HepG2 (cell line): ENCODE measurements at regions not wholly inside any gene's neighbourhood (a gene's known extent, or its start where the extent isn't known, plus 50 kb on each side); places are given as distances from the start of the nearest gene placed in this dataset.

Experiments used
- ATAC-seq: fragments of 200-7000 bp; cut with Tn5 transposase; 3 replicates; pipeline ENCODE4 v1.9.1; 2020; ENCODE audit warnings: mild to moderate bottlenecking, moderate library complexity
- BruUV-seq: library from RNA; stranded (reverse); fragments of 400-500 nt; replicated peaks from 2 replicates; lab custom pipeline; 2021; lab: Mats Ljungman, UMichigan
- CTCF ChIA-PET: fragments of 300-600 bp; formaldehyde crosslinking; extraction: SDS; loops from one replicate; lab custom pipeline; 2021; ENCODE audit warnings: low total read pairs, inconsistent platforms, low intra/inter-chr PET ratio; lab: Yijun Ruan, JAX
- POLR2A ChIA-PET: fragments of 350-600 bp; sonication (Branson Sonifier 250); formaldehyde crosslinking; loops from one replicate; lab custom pipeline; 2020; ENCODE audit warnings: antibody characterized with exemption, inconsistent platforms; lab: Yijun Ruan, JAX
- DNase-seq: peaks from one replicate; pipeline ENCODE4 v3.0.0-alpha.2; 2015; ENCODE audit warnings: low spot score
- FAIRE-seq: peaks from 3 replicates; lab custom pipeline; 2011; peaks lifted over from hg19 to GRCh38; lab: Jason Lieb, UNC
- H2AFZ ChIP-seq: one replicate; pipeline ENCODE4 v1.6.1; 2011; ENCODE audit warnings: low read length, inconsistent platforms
- H3K27ac ChIP-seq: fragments of 300-600 bp; 3 replicates; pipeline ENCODE4 v1.8.0; 2011; ENCODE audit warnings: mixed run types, mild to moderate bottlenecking, mixed read lengths, low read length, inconsistent platforms; ENCODE audit not compliant: insufficient read depth; ENCODE audit errors: extremely low read length
- H3K27me3 ChIP-seq, 2 experiments: fragments of 200-600 bp in 1 of 2; 2 replicates in 1 of 2; 3 replicates in 1 of 2; pipeline versions ENCODE4 v1.6.0 to v1.8.0; 2011; ENCODE audit warnings: low read length in 2 of 2, mild to moderate bottlenecking in 2 of 2, moderate library complexity in 2 of 2, inconsistent platforms in 1 of 2; ENCODE audit not compliant: insufficient read depth in 2 of 2, control insufficient read depth in 1 of 2
- H3K36me3 ChIP-seq, 2 experiments: fragments of 200-600 bp in 1 of 2; replicated peaks in 1 of 2; 2 replicates in 1 of 2; 3 replicates in 1 of 2; pipeline versions ENCODE4 v1.5.1 to v1.8.0; 2011; ENCODE audit warnings: low read length in 2 of 2, inconsistent platforms in 1 of 2; ENCODE audit not compliant: insufficient read depth in 2 of 2, control insufficient read depth in 1 of 2
- H3K4me1 ChIP-seq: 2 replicates; pipeline ENCODE4 v1.5.1; 2012; ENCODE audit warnings: low read length, inconsistent platforms; ENCODE audit not compliant: insufficient read depth
- H3K4me2 ChIP-seq: 2 replicates; pipeline ENCODE4 v1.6.0; 2011; ENCODE audit warnings: low read depth, low read length, inconsistent platforms
- H3K4me3 ChIP-seq, 3 experiments: fragments of 200-600 bp in 1 of 3; sonication (generic), shearing (Covaris generic) in 1 of 3; replicated peaks in 1 of 3; 2 replicates each; pipeline ENCODE4 v1.5.1; 2011 to 2016; ENCODE audit warnings: low read length in 3 of 3, inconsistent platforms in 2 of 3, low read depth in 2 of 3, mild to moderate bottlenecking in 2 of 3, control low read depth in 1 of 3, mixed read lengths in 1 of 3; ENCODE audit not compliant: insufficient read depth in 1 of 3
- H3K79me2 ChIP-seq: one replicate; pipeline ENCODE4 v1.6.1; 2011; ENCODE audit warnings: low read length, inconsistent platforms; ENCODE audit not compliant: insufficient read depth
- H3K9ac ChIP-seq: 2 replicates; pipeline ENCODE4 v1.6.0; 2011; ENCODE audit warnings: mild to moderate bottlenecking, low read depth, low read length, inconsistent platforms; ENCODE audit not compliant: insufficient read depth
- H3K9me3 ChIP-seq: 2 replicates; pipeline ENCODE4 v1.5.1; 2012; ENCODE audit warnings: mild to moderate bottlenecking, low read length
- H4K20me1 ChIP-seq: 2 replicates; pipeline ENCODE4 v1.6.0; 2011; ENCODE audit warnings: inconsistent platforms, mild to moderate bottlenecking, low read length, moderate library complexity; ENCODE audit not compliant: insufficient read depth
- ARNTL ChIP-seq: sonication (generic); formaldehyde crosslinking; IDR thresholded peaks from 2 replicates; pipeline ENCODE4 v1.4.0; 2020; ENCODE audit warnings: mild to moderate bottlenecking, missing genetic modification reagents
- BCL6 ChIP-seq: IDR thresholded peaks from 2 replicates; pipeline ENCODE4 v1.6.1; 2016; ENCODE audit warnings: missing genetic modification reagents, missing compliant biosample characterization
- MYC ChIP-seq: sonication (generic); formaldehyde crosslinking; IDR thresholded peaks from 2 replicates; pipeline ENCODE4 v1.9.0; 2021; ENCODE audit warnings: missing genetic modification reagents, borderline replicate concordance
- SNRNP70 ChIP-seq: fragments of 200-400 bp; formaldehyde crosslinking; IDR thresholded peaks from 2 replicates; pipeline ENCODE4 v1.6.1; 2017; ENCODE audit warnings: mild to moderate bottlenecking, low read depth, low read length, moderate library complexity
- SRY ChIP-seq: sonication (generic); formaldehyde crosslinking; IDR thresholded peaks from 2 replicates; pipeline ENCODE4 v1.8.0; 2022; ENCODE audit warnings: mild to moderate bottlenecking, missing genetic modification reagents
- ZBTB3 ChIP-seq: sonication (generic); formaldehyde crosslinking; IDR thresholded peaks from 2 replicates; pipeline ENCODE4 v1.4.0; 2020; ENCODE audit warnings: low read depth, mild to moderate bottlenecking, moderate library complexity, missing genetic modification reagents, borderline replicate concordance
- ZC3H13 ChIP-seq: sonication (generic); formaldehyde crosslinking; IDR thresholded peaks from 2 replicates; pipeline ENCODE4 v1.8.1; 2023; ENCODE audit warnings: mild to moderate bottlenecking, missing genetic modification reagents, moderate library complexity
- ZFP41 ChIP-seq: sonication (generic); formaldehyde crosslinking; IDR thresholded peaks from 2 replicates; pipeline ENCODE4 v1.4.0; 2020; ENCODE audit warnings: mild to moderate bottlenecking, missing genetic modification reagents, borderline replicate concordance
- ZNF256 ChIP-seq: sonication (generic); formaldehyde crosslinking; conservative IDR thresholded peaks from 2 replicates; pipeline ENCODE4 v1.4.0; 2020; ENCODE audit warnings: missing genetic modification reagents
- ZNF761 ChIP-seq: sonication (generic); formaldehyde crosslinking; conservative IDR thresholded peaks from 2 replicates; pipeline ENCODE4 v1.4.0; 2020; ENCODE audit warnings: mild to moderate bottlenecking, missing genetic modification reagents
- WGBS: methylation state at CpG from one replicate; pipeline ENCODE4 v1.1.6; 2017; ENCODE audit warnings: low lambda C conversion rate; 5-methylcytosine and 5-hydroxymethylcytosine counted together
- in situ Hi-C: cut with HindIII; loops from 2 replicates; pipeline ENCODE4 v1.10.0; 2017; ENCODE audit warnings: low pct_unique_long_range_greater_than_20kb; ENCODE audit not compliant: extremely low pct_ligation_motif_present
- intact Hi-C: fragments of 100-400 bp; cut with micrococcal nuclease; formaldehyde crosslinking; loops from one replicate; pipeline ENCODE4 v1.10.0; 2022; ENCODE audit not compliant: unreplicated experiment
- TF ChIP-seq, protein P1 (sequence below): sonication (generic); formaldehyde crosslinking; IDR thresholded peaks from 2 replicates; pipeline ENCODE4 v1.4.0; 2020; ENCODE audit warnings: missing genetic modification reagents, borderline replicate concordance
- TF ChIP-seq, protein P2 (sequence below): sonication (generic); formaldehyde crosslinking; IDR thresholded peaks from 2 replicates; pipeline ENCODE4 v1.8.0; 2022; ENCODE audit warnings: missing genetic modification reagents, mild to moderate bottlenecking, borderline replicate concordance
- TF ChIP-seq, protein P3 (sequence below): sonication (generic); formaldehyde crosslinking; IDR thresholded peaks from 2 replicates; pipeline ENCODE4 v1.8.1; 2022; ENCODE audit warnings: mild to moderate bottlenecking, missing genetic modification reagents
- TF ChIP-seq, protein P4 (sequence below): sonication (generic); formaldehyde crosslinking; IDR thresholded peaks from 2 replicates; pipeline ENCODE4 v1.5.1; 2020; ENCODE audit warnings: missing genetic modification reagents, mild to moderate bottlenecking, borderline replicate concordance
- TF ChIP-seq, protein P5 (sequence below): sonication (generic); formaldehyde crosslinking; IDR thresholded peaks from 2 replicates; pipeline ENCODE4 v1.4.0; 2020; ENCODE audit warnings: missing genetic modification reagents

DNA sequence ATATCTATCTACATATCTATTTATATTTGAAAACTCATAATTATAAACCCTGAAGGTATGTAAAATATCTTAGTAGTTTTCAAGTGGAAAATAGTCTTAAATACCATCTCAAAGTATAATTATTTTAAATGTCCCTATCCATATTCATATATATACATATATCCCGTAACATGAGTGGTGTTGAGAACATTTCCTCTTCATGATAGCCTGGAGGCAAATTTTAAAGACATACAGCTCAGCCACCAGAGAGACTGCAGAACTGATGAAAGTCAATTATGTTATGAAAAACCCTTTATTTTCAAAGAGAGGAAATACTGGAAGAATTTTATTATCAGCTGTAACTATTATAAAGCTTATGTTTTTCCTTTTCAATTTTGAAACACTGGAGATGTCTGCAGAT is 1806.7 kb upstream of the PCDH7 start (continued):
- TF ChIP-seq, protein P1, sequence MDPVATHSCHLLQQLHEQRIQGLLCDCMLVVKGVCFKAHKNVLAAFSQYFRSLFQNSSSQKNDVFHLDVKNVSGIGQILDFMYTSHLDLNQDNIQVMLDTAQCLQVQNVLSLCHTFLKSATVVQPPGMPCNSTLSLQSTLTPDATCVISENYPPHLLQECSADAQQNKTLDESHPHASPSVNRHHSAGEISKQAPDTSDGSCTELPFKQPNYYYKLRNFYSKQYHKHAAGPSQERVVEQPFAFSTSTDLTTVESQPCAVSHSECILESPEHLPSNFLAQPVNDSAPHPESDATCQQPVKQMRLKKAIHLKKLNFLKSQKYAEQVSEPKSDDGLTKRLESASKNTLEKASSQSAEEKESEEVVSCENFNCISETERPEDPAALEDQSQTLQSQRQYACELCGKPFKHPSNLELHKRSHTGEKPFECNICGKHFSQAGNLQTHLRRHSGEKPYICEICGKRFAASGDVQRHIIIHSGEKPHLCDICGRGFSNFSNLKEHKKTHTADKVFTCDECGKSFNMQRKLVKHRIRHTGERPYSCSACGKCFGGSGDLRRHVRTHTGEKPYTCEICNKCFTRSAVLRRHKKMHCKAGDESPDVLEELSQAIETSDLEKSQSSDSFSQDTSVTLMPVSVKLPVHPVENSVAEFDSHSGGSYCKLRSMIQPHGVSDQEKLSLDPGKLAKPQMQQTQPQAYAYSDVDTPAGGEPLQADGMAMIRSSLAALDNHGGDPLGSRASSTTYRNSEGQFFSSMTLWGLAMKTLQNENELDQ = no peak
- TF ChIP-seq ZFP41 (CRISPR knock-in tag) (no peak), ARNTL (no peak)
- TF ChIP-seq, protein P2, sequence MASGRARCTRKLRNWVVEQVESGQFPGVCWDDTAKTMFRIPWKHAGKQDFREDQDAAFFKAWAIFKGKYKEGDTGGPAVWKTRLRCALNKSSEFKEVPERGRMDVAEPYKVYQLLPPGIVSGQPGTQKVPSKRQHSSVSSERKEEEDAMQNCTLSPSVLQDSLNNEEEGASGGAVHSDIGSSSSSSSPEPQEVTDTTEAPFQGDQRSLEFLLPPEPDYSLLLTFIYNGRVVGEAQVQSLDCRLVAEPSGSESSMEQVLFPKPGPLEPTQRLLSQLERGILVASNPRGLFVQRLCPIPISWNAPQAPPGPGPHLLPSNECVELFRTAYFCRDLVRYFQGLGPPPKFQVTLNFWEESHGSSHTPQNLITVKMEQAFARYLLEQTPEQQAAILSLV (CRISPR knock-in tag) = no peak

DNA sequence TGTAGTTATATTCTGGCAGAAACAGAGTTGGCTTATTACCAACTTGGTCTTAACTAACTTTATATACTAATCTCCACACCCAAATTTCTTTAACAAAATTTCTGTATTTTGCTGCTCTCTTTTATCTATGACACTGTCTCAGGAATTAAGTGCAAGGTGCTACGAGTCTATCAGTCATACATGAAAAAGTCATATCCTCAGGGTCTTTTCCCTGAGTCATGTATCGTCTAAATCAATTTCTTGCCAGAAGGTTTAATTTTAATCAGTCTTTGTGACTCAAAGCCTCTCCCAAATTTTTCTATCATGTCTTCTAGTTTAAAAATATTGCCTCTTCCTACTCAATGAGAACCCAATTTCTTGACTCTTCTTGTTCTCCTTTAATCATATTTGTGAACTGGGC is 1803.6 kb upstream of the PCDH7 start:
- ATAC-seq = no peak
- Histone ChIP-seq H3K36me3 (no peaks in the 10 kb centered on the region), H2AFZ (no peak overlapping the region), H3K4me2 (no peak overlapping the region), H3K27ac (no peak overlapping the region), H3K4me3 (no peak overlapping the region), H3K9ac (no peak overlapping the region), H3K9me3 (peaks cover 75% of the 10 kb centered on the region), H3K27me3 (no peaks in the 10 kb centered on the region), H3K79me2 (no peaks in the 10 kb centered on the region), H3K4me1 (no peaks in the 10 kb centered on the region), H4K20me1 (no peaks in the 10 kb centered on the region)
- 2% methylated on average over 2 of the region's 2 CpGs for WGBS
- TF ChIP-seq ZBTB3 (CRISPR knock-in tag) = no peak
- TF ChIP-seq, protein P3, sequence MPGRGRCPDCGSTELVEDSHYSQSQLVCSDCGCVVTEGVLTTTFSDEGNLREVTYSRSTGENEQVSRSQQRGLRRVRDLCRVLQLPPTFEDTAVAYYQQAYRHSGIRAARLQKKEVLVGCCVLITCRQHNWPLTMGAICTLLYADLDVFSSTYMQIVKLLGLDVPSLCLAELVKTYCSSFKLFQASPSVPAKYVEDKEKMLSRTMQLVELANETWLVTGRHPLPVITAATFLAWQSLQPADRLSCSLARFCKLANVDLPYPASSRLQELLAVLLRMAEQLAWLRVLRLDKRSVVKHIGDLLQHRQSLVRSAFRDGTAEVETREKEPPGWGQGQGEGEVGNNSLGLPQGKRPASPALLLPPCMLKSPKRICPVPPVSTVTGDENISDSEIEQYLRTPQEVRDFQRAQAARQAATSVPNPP = no peak
- no peak for TF ChIP-seq ZNF256 (CRISPR knock-in tag)
- TF ChIP-seq BCL6 = no peak
- TF ChIP-seq SNRNP70 = no peak
- TF ChIP-seq SRY (CRISPR knock-in tag) = no peak
- TF ChIP-seq, protein P4, sequence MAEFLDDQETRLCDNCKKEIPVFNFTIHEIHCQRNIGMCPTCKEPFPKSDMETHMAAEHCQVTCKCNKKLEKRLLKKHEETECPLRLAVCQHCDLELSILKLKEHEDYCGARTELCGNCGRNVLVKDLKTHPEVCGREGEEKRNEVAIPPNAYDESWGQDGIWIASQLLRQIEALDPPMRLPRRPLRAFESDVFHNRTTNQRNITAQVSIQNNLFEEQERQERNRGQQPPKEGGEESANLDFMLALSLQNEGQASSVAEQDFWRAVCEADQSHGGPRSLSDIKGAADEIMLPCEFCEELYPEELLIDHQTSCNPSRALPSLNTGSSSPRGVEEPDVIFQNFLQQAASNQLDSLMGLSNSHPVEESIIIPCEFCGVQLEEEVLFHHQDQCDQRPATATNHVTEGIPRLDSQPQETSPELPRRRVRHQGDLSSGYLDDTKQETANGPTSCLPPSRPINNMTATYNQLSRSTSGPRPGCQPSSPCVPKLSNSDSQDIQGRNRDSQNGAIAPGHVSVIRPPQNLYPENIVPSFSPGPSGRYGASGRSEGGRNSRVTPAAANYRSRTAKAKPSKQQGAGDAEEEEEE = no peak
- TF ChIP-seq MYC = no peak
- no peak for TF ChIP-seq ZC3H13
- no peak for TF ChIP-seq ZNF761 (CRISPR knock-in tag)
- TF ChIP-seq, protein P5, sequence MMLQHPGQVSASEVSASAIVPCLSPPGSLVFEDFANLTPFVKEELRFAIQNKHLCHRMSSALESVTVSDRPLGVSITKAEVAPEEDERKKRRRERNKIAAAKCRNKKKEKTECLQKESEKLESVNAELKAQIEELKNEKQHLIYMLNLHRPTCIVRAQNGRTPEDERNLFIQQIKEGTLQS (CRISPR knock-in tag) = no peak
- no TSS peak for BruUV-seq
- ChIA-PET CTCF (no interaction called here), POLR2A (no interaction called here)
- in situ Hi-C loops = no loop called here
- intact Hi-C loops = no loop called here
- no peak for FAIRE-seq
- no peak for DNase-seq
